GM12878 (cell line): ENCODE measurements at regions not wholly inside any gene's neighbourhood (a gene's known extent, or its start where the extent isn't known, plus 50 kb on each side); places are given as distances from the start of the nearest gene placed in this dataset.

Experiments
- ATAC-seq: fragments of 200-7000 bp; cut with Tn5 transposase; 3 replicates; pipeline ENCODE4 v1.9.1; 2020; ENCODE audit warnings: mild to moderate bottlenecking, moderate library complexity
- BruUV-seq: library from RNA; stranded (reverse); fragments of 400-500 nt; replicated peaks from 2 replicates; lab custom pipeline; 2021; lab: Mats Ljungman, UMichigan
- CTCF ChIA-PET: fragments of 300-600 bp; sonication (Branson Sonifier 250); formaldehyde crosslinking; extraction: SDS; loops from one replicate; lab custom pipeline; 2021; ENCODE audit warnings: inconsistent platforms; lab: Yijun Ruan, JAX
- POLR2A ChIA-PET: fragments of 350-600 bp; formaldehyde crosslinking; extraction: SDS; loops from one replicate; lab custom pipeline; 2021; ENCODE audit warnings: inconsistent platforms; lab: Charles Lee
- RAD21 ChIA-PET: fragments of 300-600 bp; sonication (Branson Sonifier 250); formaldehyde crosslinking; loops from one replicate; lab custom pipeline; 2023; ENCODE audit warnings: antibody characterized with exemption; ENCODE audit not compliant: unreplicated experiment; lab: Charles Lee
- SMC1A ChIA-PET: fragments of 300-600 bp; sonication (Branson Sonifier 250); formaldehyde crosslinking; loops from one replicate; lab custom pipeline; 2023; ENCODE audit not compliant: unreplicated experiment, uncharacterized antibody; lab: Charles Lee
- DNase-seq: peaks from one replicate; pipeline ENCODE4 v3.0.0-alpha.2; 2011; ENCODE audit warnings: low read depth, low spot score
- FAIRE-seq: peaks from 3 replicates; lab custom pipeline; 2011; peaks lifted over from hg19 to GRCh38; lab: Jason Lieb, UNC
- H2AFZ ChIP-seq: 2 replicates; pipeline ENCODE4 v1.6.0; 2011; ENCODE audit warnings: low read depth, low read length, control low read depth; ENCODE audit not compliant: control insufficient read depth
- H3K27ac ChIP-seq: 2 replicates; pipeline ENCODE4 v1.5.1; 2011; ENCODE audit warnings: control low read depth; ENCODE audit not compliant: control insufficient read depth, insufficient read depth
- H3K27me3 ChIP-seq, 2 experiments: replicated peaks in 1 of 2; 2 replicates each; pipeline versions ENCODE4 v1.6.0 to v1.6.1; 2011; ENCODE audit warnings: low read length in 1 of 2; ENCODE audit not compliant: control insufficient read depth in 2 of 2, insufficient read depth in 2 of 2
- H3K36me3 ChIP-seq, 2 experiments: 2 replicates each; pipeline ENCODE4 v1.5.1; 2011; ENCODE audit warnings: low read length in 1 of 2; ENCODE audit not compliant: control insufficient read depth in 2 of 2, insufficient read depth in 2 of 2
- H3K4me1 ChIP-seq: 2 replicates; pipeline ENCODE4 v1.6.1; 2011; ENCODE audit warnings: mild to moderate bottlenecking, low read length, moderate library complexity, mixed read lengths; ENCODE audit not compliant: control insufficient read depth, insufficient read depth
- H3K4me2 ChIP-seq: 2 replicates; pipeline ENCODE4 v1.6.0; 2011; ENCODE audit warnings: control low read depth; ENCODE audit not compliant: control insufficient read depth, insufficient read depth
- H3K4me3 ChIP-seq: fragments of 200-600 bp; sonication (generic); 2 replicates; pipeline ENCODE4 v1.5.1; 2016
- H3K79me2 ChIP-seq: 2 replicates; pipeline ENCODE4 v1.6.0; 2011; ENCODE audit warnings: low read length; ENCODE audit not compliant: control insufficient read depth, insufficient read depth
- H3K9ac ChIP-seq: 2 replicates; pipeline ENCODE4 v1.8.0; 2011; ENCODE audit warnings: low read length, control low read depth, mixed read lengths; ENCODE audit not compliant: control insufficient read depth, insufficient read depth
- H3K9me3 ChIP-seq: replicated peaks from 3 replicates; pipeline ENCODE4 v1.5.1; 2011; ENCODE audit warnings: mild to moderate bottlenecking, low read length; ENCODE audit not compliant: control insufficient read depth, insufficient read depth
- H4K20me1 ChIP-seq: 2 replicates; pipeline ENCODE4 v1.6.0; 2011; ENCODE audit not compliant: control insufficient read depth, insufficient read depth
- ATF3 ChIP-seq: IDR thresholded peaks from 2 replicates; pipeline ENCODE4 v1.6.1; 2011; ENCODE audit warnings: low read depth, mild to moderate bottlenecking, low read length, moderate library complexity, borderline replicate concordance; ENCODE audit errors: extremely low read depth
- CHD2 ChIP-seq: IDR thresholded peaks from 2 replicates; pipeline ENCODE4 v1.6.1; 2011; ENCODE audit warnings: low read depth, low read length, improper control_type of control experiment, borderline replicate concordance
- E4F1 ChIP-seq: fragments of 450-650 bp; IDR thresholded peaks from 2 replicates; pipeline ENCODE4 v1.6.1; 2018; ENCODE audit warnings: borderline replicate concordance, mild to moderate bottlenecking; ENCODE audit not compliant: partially characterized antibody
- FOXM1 ChIP-seq: IDR thresholded peaks from 2 replicates; pipeline ENCODE4 v1.6.1; 2012; ENCODE audit warnings: low read depth, mild to moderate bottlenecking, inconsistent platforms, low read length, moderate library complexity
- MTA2 ChIP-seq: fragments of 450-650 bp; IDR thresholded peaks from 2 replicates; pipeline ENCODE4 v1.6.1; 2016; ENCODE audit warnings: low read depth, mild to moderate bottlenecking, moderate library complexity
- NRF1 ChIP-seq: conservative IDR thresholded peaks from 2 replicates; pipeline ENCODE4 v1.6.1; 2011; ENCODE audit warnings: mild to moderate bottlenecking, low read depth, low read length, improper control_type of control experiment
- PAX5 ChIP-seq: IDR thresholded peaks from 2 replicates; pipeline ENCODE4 v1.6.1; 2011; ENCODE audit warnings: low read depth, low read length, borderline replicate concordance
- SIN3A ChIP-seq: IDR thresholded peaks from 2 replicates; pipeline ENCODE4 v1.6.1; 2012; ENCODE audit warnings: low read depth, low read length, improper control_type of control experiment
- SRF ChIP-seq, 2 experiments: IDR thresholded peaks; 2 replicates each; pipeline ENCODE4 v1.6.1; 2011; ENCODE audit warnings: low read depth in 2 of 2, low read length in 2 of 2, mild to moderate bottlenecking in 1 of 2, moderate library complexity in 1 of 2
- ZNF592 ChIP-seq: fragments of 450-650 bp; IDR thresholded peaks from 2 replicates; pipeline ENCODE4 v1.6.1; 2017; ENCODE audit warnings: mild to moderate bottlenecking, moderate library complexity
- WGBS: methylation state at CpG from one replicate; pipeline ENCODE4 v1.1.6; 2016; ENCODE audit warnings: low lambda C conversion rate; ENCODE audit not compliant: insufficient replicate concordance, insufficient coverage; ENCODE audit errors: missing lambda C conversion rate; 5-methylcytosine and 5-hydroxymethylcytosine counted together
- in situ Hi-C: fragments of 300-500 bp; cut with MboI; formaldehyde crosslinking; loops from 9 replicates; pipeline ENCODE4 v1.14.3; 2018; ENCODE audit warnings: mixed read lengths
- intact Hi-C: fragments of 100-400 bp; cut with micrococcal nuclease; formaldehyde crosslinking; loops from one replicate; pipeline ENCODE4 v1.14.2; 2022; ENCODE audit not compliant: unreplicated experiment

GRCh38 chr11:133650082-133650481, 117.8 kb upstream of the OPCML start:
- WGBS = 10% methylated on average over 4 of the region's 4 CpGs
- in situ Hi-C loops = no loop called here
- no peaks in the 10 kb centered on the region for H3K4me1 ChIP-seq
- CTCF ChIA-PET = no interaction called here
- no peaks in the 10 kb centered on the region for H4K20me1 ChIP-seq
- H3K9ac ChIP-seq = no peak overlapping the region
- H3K79me2 ChIP-seq = no peaks in the 10 kb centered on the region
- RAD21 ChIA-PET = no interaction called here
- no peak for DNase-seq
- H3K27ac ChIP-seq = no peak overlapping the region
- ATAC-seq = no peak
- H3K36me3 ChIP-seq = no peaks in the 10 kb centered on the region
- H3K4me3 ChIP-seq = no peak overlapping the region
- FAIRE-seq = no peak
- H3K27me3 ChIP-seq = no peaks in the 10 kb centered on the region
- POLR2A ChIA-PET = no interaction called here
- intact Hi-C loops = no loop called here
- TF ChIP-seq ATF3 = no peak
- TF ChIP-seq ZNF592 = no peak
- no peak for TF ChIP-seq NRF1
- TF ChIP-seq PAX5 = no peak
- no peak for TF ChIP-seq SRF (IDR thresholded peaks at IDR 0.05; ENCODE audit: low read depth in 2 of 2, low read length in 2 of 2)
- no peak for TF ChIP-seq FOXM1
- TF ChIP-seq E4F1 = no peak
- TF ChIP-seq CHD2 = no peak
- TF ChIP-seq SIN3A = no peak
- no peak for TF ChIP-seq MTA2
- no peaks in the 10 kb centered on the region for H3K9me3 ChIP-seq
- H3K4me2 ChIP-seq = no peak overlapping the region
- BruUV-seq = no TSS peak
- no peak overlapping the region for H2AFZ ChIP-seq
- SMC1A ChIA-PET = no interaction called here
